Spleen (tissue), 7 donors: ENCODE measurements at regions not wholly inside any gene's neighbourhood (a gene's known extent, or its start where the extent isn't known, plus 50 kb on each side); places are given as distances from the start of the nearest gene placed in this dataset.

ENCODE experiments used
- CTCF ChIP-seq, 11 experiments: fragments of 200-600 bp in 7 of 11; fragments of 450-650 bp in 4 of 11; sonication (generic) in 4 of 11; IDR thresholded peaks in 8 of 11; conservative IDR thresholded peaks in 3 of 11; 1 replicate in 7 of 11; 2 replicates in 4 of 11; pipeline versions ENCODE4 v1.4.0 to v1.8.0; 2016 to 2021; ENCODE audit warnings: antibody characterized with exemption in 11 of 11, inconsistent platforms in 4 of 11, mild to moderate bottlenecking in 1 of 11
- POLR2A ChIP-seq, 3 donors: fragments of 450-650 bp; IDR thresholded peaks; one replicate each; pipeline ENCODE4 v1.5.1; 2017; ENCODE audit warnings: antibody characterized with exemption in 3 of 3, mild to moderate bottlenecking in 1 of 3
- POLR2AphosphoS5 ChIP-seq, 3 donors: sonication (generic); formaldehyde crosslinking; IDR thresholded peaks; one replicate each; pipeline ENCODE4 v1.5.1; 2017; ENCODE audit warnings: antibody characterized with exemption in 3 of 3
- donor health status: DM: no; HTN: no; CAD: no; lungs with moderate emphysema.
- donor health status: DM: no; HTN: no; CAD: no.
- donor health status: DM: no; HTN: no; CAD: no.

- TF ChIP-seq CTCF (IDR thresholded peaks at IDR 0.05 in 8 of 11, conservative IDR thresholded peaks at IDR 0.05 in 3 of 11) (no peak), POLR2AphosphoS5 (IDR thresholded peaks at IDR 0.05) (no peak), POLR2A (IDR thresholded peaks at IDR 0.05) (no peak)
Observed at GRCh38 chr7:63042730-63043511, 955.7 kb upstream of the ZNF722 start.
